ENCODE measurements at regions not wholly inside any gene's neighbourhood (a gene's known extent, or its start where the extent isn't known, plus 50 kb on each side); places are given as distances from the start of the nearest gene placed in this dataset.

GRCh38 chr2:220209093-220209492, 581.7 kb downstream of the SLC4A3 start:
- H3K36me3 Mint-ChIP-seq (ENCODE audit: insufficient read depth in 1 of 3, low read depth in 3 of 3) = no peaks in the 10 kb centered on the region
- Histone ChIP-seq H4K5ac (ENCODE audit: insufficient read length, low read depth, low read length) (no peak overlapping the region), H3K56ac (ENCODE audit: insufficient read length, low read depth, low read length) (no peak overlapping the region), H4K20me1 (ENCODE audit: control insufficient read depth, insufficient read depth, insufficient read length) (no peaks in the 10 kb centered on the region), H3K9me3 (ENCODE audit: control insufficient read depth, low read depth, low read length) (no peaks in the 10 kb centered on the region), H3K27me3 (ENCODE audit: insufficient read depth, low read length) (no peaks in the 10 kb centered on the region), H3K27ac (ENCODE audit: insufficient read length, low read depth, low read length) (no peak overlapping the region), H3T11ph (ENCODE audit: low read length) (no peak overlapping the region), H3K4me1 (ENCODE audit: insufficient read depth, low read length) (peaks cover 2% of the 10 kb centered on the region; the same call in 1 of the 2 replicates), H2BK5ac (ENCODE audit: insufficient read length, low read length) (no peak overlapping the region), H3K4ac (ENCODE audit: low read depth, low read length) (no peak overlapping the region), H3K9ac (ENCODE audit: extremely low read depth, insufficient read length, low read length) (no peak overlapping the region), H2BK12ac (ENCODE audit: insufficient read length, low read depth, low read length) (no peak overlapping the region), H2BK20ac (ENCODE audit: low read depth, low read length, poor library complexity, severe bottlenecking) (no peak overlapping the region), H3K4me2 (ENCODE audit: insufficient read depth, insufficient read length, low read length) (no peak overlapping the region), H3K79me2 (ENCODE audit: insufficient read depth, low read length) (no peaks in the 10 kb centered on the region), H3K79me1 (ENCODE audit: insufficient read depth, low read depth, low read length, poor library complexity, severe bottlenecking) (no peaks in the 10 kb centered on the region), H3K14ac (ENCODE audit: insufficient read depth, low read length) (no peak overlapping the region), H2AFZ (ENCODE audit: low read length) (no peak overlapping the region), H4K91ac (ENCODE audit: insufficient read length, low read depth, low read length) (no peak overlapping the region), H2BK120ac (ENCODE audit: low read depth, low read length, poor library complexity, severe bottlenecking) (no peak overlapping the region), H3K23ac (ENCODE audit: insufficient read length, low read depth, low read length) (no peak overlapping the region), H2AK5ac (ENCODE audit: insufficient read length, low read length) (no peak overlapping the region), H3K23me2 (ENCODE audit: insufficient read length, low read depth, low read length, poor library complexity, severe bottlenecking) (no peaks in the 10 kb centered on the region), H4K8ac (replicated peaks; ENCODE audit: insufficient read length, low read depth, low read length) (no peak overlapping the region), H2BK15ac (ENCODE audit: low read depth, low read length) (no peak overlapping the region), H3K18ac (ENCODE audit: insufficient read length, low read depth, low read length) (no peak overlapping the region)
- no peak for TF ChIP-seq CTCF (conservative IDR thresholded peaks at IDR 0.05)
- no CpG with 5 or more reads among the region's 1 CpG for WGBS (ENCODE audit: extremely low coverage, insufficient read length, low lambda C conversion rate)
- no peaks in the 10 kb centered on the region for H3K27me3 Mint-ChIP-seq (ENCODE audit: low read depth)
- H3K4me1 Mint-ChIP-seq = peaks cover 15 to 17% of the 10 kb centered on the region in 2 experiments
- no peak for DNase-seq
- no peaks in the 10 kb centered on the region; a peak in 1 of 5 replicates for H3K9me3 Mint-ChIP-seq
- H3K27ac Mint-ChIP-seq = no peak overlapping the region
- no peak overlapping the region for H3K4me3 Mint-ChIP-seq
